CD4-positive, alpha-beta memory T cell (primary cell): ENCODE measurements at regions not wholly inside any gene's neighbourhood (a gene's known extent, or its start where the extent isn't known, plus 50 kb on each side); places are given as distances from the start of the nearest gene placed in this dataset.

Source experiments
- CTCF ChIA-PET: fragments of 350-600 bp; sonication (Branson Sonifier 250); formaldehyde crosslinking; loops from one replicate; lab custom pipeline; 2021; ENCODE audit warnings: inconsistent platforms; ENCODE audit not compliant: partially characterized antibody; lab: Charles Lee
- POLR2A ChIA-PET: fragments of 350-600 bp; sonication (Branson Sonifier 250); formaldehyde crosslinking; loops from one replicate; lab custom pipeline; 2021; ENCODE audit not compliant: partially characterized antibody; lab: Charles Lee
- DNase-seq, 5 donors: peaks; one replicate each; pipeline versions ENCODE4 v3.0.0 to v3.0.0-alpha.2; 2020 to 2022; ENCODE audit warnings: mixed read lengths in 1 of 5
- H3K27ac ChIP-seq: one replicate; pipeline ENCODE4 v1.7.0; 2013; ENCODE audit warnings: low read depth, low read length
- H3K27me3 ChIP-seq: 2 replicates; pipeline ENCODE4 v1.7.0; 2013; ENCODE audit warnings: mild to moderate bottlenecking, low read length, moderate library complexity; ENCODE audit not compliant: insufficient read depth
- H3K36me3 ChIP-seq: 2 replicates; pipeline ENCODE4 v1.7.0; 2013; ENCODE audit warnings: mild to moderate bottlenecking, low read length, moderate library complexity; ENCODE audit not compliant: insufficient read depth
- H3K4me1 ChIP-seq: 2 replicates; pipeline ENCODE4 v1.7.0; 2013; ENCODE audit warnings: mild to moderate bottlenecking, low read length, moderate library complexity; ENCODE audit not compliant: insufficient read depth
- H3K4me3 ChIP-seq, 2 donors: one replicate each; pipeline ENCODE4 v1.7.0; 2013; ENCODE audit warnings: low read length in 2 of 2, mild to moderate bottlenecking in 1 of 2
- H3K9me3 ChIP-seq, 2 donors: one replicate each; pipeline ENCODE4 v1.7.0; 2013; ENCODE audit warnings: low read length in 2 of 2, control low read depth in 1 of 2; ENCODE audit not compliant: control insufficient read depth in 1 of 2
- H3K27ac Mint-ChIP-seq, 7 donors: one replicate each; pipeline ENCODE4 v1.8.0; 2020 to 2021; ENCODE audit warnings: mixed read lengths in 7 of 7, mild to moderate bottlenecking in 6 of 7, inconsistent platforms in 3 of 7, moderate library complexity in 3 of 7
- H3K27me3 Mint-ChIP-seq, 2 donors: one replicate each; pipeline ENCODE4 v1.8.0; 2020 to 2021; ENCODE audit warnings: mixed read lengths in 2 of 2
- H3K36me3 Mint-ChIP-seq, 2 donors: one replicate each; pipeline ENCODE4 v1.8.0; 2020 to 2021; ENCODE audit warnings: mixed read lengths in 2 of 2, inconsistent platforms in 1 of 2, mild to moderate bottlenecking in 1 of 2
- H3K4me1 Mint-ChIP-seq, 4 donors: one replicate each; pipeline ENCODE4 v1.8.0; 2020 to 2021; ENCODE audit warnings: mixed read lengths in 4 of 4, mild to moderate bottlenecking in 1 of 4
- H3K4me3 Mint-ChIP-seq, 8 donors: one replicate each; pipeline ENCODE4 v1.8.0; 2020 to 2021; ENCODE audit warnings: mixed read lengths in 8 of 8, mild to moderate bottlenecking in 7 of 8, moderate library complexity in 6 of 8, inconsistent platforms in 3 of 8
- H3K9me3 Mint-ChIP-seq, 8 donors: one replicate each; pipeline ENCODE4 v1.8.0; 2020 to 2021; ENCODE audit warnings: mixed read lengths in 8 of 8, mild to moderate bottlenecking in 5 of 8, inconsistent platforms in 3 of 8, moderate library complexity in 1 of 8
- intact Hi-C: fragments of 100-400 bp; cut with micrococcal nuclease; formaldehyde crosslinking; loops from one replicate; pipeline ENCODE4 v1.15.1; 2023

DNA sequence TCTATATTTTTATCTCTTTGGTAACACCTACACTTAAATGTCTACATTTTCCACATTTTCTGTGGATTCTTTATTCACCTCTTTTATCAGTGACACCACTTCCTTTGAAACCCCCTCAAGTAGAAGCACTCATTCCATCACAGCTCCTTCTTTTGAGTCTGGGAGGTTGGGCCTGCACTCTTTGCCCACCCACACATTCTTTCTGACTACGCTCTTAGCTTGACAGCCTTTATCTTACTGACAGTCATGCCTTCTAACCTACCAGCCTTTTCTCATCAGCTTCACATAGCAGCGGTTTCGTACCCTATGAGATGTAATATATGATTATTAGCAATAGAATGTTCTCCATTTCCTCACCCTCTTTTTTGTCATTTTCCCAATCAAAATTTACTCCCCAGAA, 151.9 kb downstream of the TNFSF18 start:
- Mint-ChIP-seq H3K27ac (peak overlapping the region in 1 of 7 donors; percentile 34), H3K4me3 (no peak overlapping the region), H3K9me3 (no peaks in the 10 kb centered on the region), H3K4me1 (peaks cover 28 to 34% (median 32%) of the 10 kb centered on the region in 4 donors), H3K27me3 (no peaks in the 10 kb centered on the region), H3K36me3 (no peaks in the 10 kb centered on the region)
- intact Hi-C loops: loop anchor here (5.0 kb wide), 1 partner anchor 62 kb away; no protein-coding TSS in a partner anchor
- Histone ChIP-seq H3K27me3 (no peaks in the 10 kb centered on the region), H3K9me3 (no peaks in the 10 kb centered on the region), H3K36me3 (no peaks in the 10 kb centered on the region), H3K4me3 (no peak overlapping the region), H3K27ac (no peak overlapping the region), H3K4me1 (peaks cover 27% of the 10 kb centered on the region)
- CTCF ChIA-PET: interaction anchor here (1.5 kb wide), 1 partner anchor 157 kb away, joined by 3 read pairs; no protein-coding TSS in a partner anchor
- DNase-seq: no peak
- POLR2A ChIA-PET: no interaction called here

DNA sequence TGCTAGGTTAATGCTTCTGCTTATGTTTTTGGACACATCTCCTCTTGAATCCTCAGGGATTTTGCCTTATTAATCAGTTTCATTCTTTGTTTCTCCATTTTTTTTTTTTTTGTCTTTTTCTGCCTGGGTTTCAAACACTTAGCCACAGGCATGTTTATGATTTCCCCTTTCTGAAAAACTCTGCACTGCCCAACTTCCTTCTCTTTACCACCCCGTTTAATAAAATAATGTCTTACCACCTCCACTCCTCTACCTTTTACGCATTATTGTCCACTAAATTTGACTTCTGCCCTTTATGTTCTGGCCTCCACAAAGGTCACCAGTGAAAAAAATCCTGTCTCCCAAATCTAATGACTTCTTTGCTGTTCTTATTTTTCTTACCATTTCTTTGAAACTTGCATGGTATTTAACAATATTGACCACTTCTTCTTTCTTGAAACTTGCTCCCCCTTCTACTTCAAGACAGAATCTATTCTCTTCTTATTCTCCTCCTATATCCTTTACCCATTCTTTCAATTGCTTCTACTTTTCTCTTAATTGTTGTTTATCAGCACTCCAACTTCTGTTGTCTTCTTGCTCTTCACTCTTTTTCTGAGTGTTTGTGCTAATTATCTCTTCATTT, 150.3 kb downstream of the TNFSF18 start:
- H3K9me3 Mint-ChIP-seq: no peaks in the 10 kb centered on the region
- H3K4me1 Mint-ChIP-seq: peaks cover 18 to 27% (median 22%) of the 10 kb centered on the region in 4 donors
- H3K27ac Mint-ChIP-seq: peak overlapping the region in 1 of 7 donors; percentile 48
- intact Hi-C loops: no loop called here
- no peaks in the 10 kb centered on the region for H3K27me3 Mint-ChIP-seq
- no peaks in the 10 kb centered on the region for H3K36me3 Mint-ChIP-seq
- Histone ChIP-seq H3K9me3 (no peaks in the 10 kb centered on the region), H3K4me1 (peaks cover 12% of the 10 kb centered on the region), H3K36me3 (no peaks in the 10 kb centered on the region), H3K4me3 (no peak overlapping the region), H3K27ac (no peak overlapping the region), H3K27me3 (no peaks in the 10 kb centered on the region)
- CTCF ChIA-PET: no interaction called here
- H3K4me3 Mint-ChIP-seq: peak overlapping the region in 2 of 8 donors; percentile 6 to 36
- POLR2A ChIA-PET: no interaction called here
- no peak for DNase-seq

DNA sequence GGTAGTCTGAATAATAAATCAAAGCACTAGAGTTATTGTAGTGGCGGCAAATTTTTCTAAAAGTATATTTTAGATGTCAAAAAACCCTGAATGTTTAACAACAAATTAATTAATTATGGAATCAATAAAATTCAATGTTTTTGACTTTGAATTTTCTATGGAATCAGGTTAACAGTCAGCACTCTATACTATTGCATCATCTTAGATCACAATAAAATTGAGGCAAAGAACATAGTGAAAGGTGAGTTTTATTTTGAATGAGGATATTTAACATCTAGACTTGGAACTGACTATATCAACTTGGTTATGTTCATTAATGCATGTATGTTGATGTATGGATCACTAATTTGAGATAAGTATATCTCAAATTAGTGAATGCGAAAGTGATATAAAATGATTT, 148.5 kb downstream of the TNFSF18 start:
- CTCF ChIA-PET: no interaction called here
- Mint-ChIP-seq H3K4me3 (no peak overlapping the region), H3K9me3 (no peaks in the 10 kb centered on the region), H3K4me1 (peaks cover 22 to 34% (median 29%) of the 10 kb centered on the region in 4 donors), H3K27me3 (no peaks in the 10 kb centered on the region), H3K27ac (no peak overlapping the region), H3K36me3 (no peaks in the 10 kb centered on the region)
- no peak overlapping the region for H3K4me3 ChIP-seq
- H3K36me3 ChIP-seq: no peaks in the 10 kb centered on the region
- H3K9me3 ChIP-seq: no peaks in the 10 kb centered on the region
- H3K4me1 ChIP-seq: peaks cover 20% of the 10 kb centered on the region
- no peaks in the 10 kb centered on the region for H3K27me3 ChIP-seq
- POLR2A ChIA-PET: no interaction called here
- intact Hi-C loops: no loop called here
- no peak overlapping the region for H3K27ac ChIP-seq
- DNase-seq: no peak

DNA sequence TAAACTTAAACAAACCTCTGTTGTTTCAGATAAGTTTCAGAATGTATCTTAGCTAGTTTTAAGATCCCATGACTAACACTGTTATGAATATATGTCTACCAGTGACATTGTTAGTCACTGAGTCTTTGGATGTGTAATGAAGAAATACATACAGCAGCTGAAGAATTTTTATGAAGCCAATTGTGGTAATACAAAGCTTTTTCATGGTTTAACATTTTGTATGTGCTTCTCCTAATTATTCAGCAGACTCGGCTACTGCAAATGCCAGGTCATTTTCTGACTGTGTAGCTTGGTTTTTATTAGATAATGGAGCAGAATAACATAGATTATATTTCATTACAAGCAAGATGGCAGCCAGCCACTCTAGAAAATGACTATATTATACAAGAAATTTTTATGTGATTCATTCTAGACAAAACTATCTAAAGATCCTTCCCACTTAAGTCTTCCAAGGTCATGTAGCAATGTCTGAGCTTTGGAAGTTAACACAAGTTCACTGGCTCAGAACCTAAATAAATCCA, 147.8 kb downstream of the TNFSF18 start:
- no peaks in the 10 kb centered on the region for H3K36me3 ChIP-seq
- H3K4me3 ChIP-seq: no peak overlapping the region
- Mint-ChIP-seq H3K36me3 (no peaks in the 10 kb centered on the region), H3K4me1 (peaks cover 25 to 38% (median 34%) of the 10 kb centered on the region in 4 donors), H3K9me3 (peaks cover 0 to 2% (median 0%) of the 10 kb centered on the region in 8 donors), H3K27ac (no peak overlapping the region), H3K4me3 (no peak overlapping the region), H3K27me3 (no peaks in the 10 kb centered on the region)
- DNase-seq: no peak
- POLR2A ChIA-PET: no interaction called here
- no peaks in the 10 kb centered on the region for H3K27me3 ChIP-seq
- CTCF ChIA-PET: interaction anchor here (0.5 kb wide), 1 partner anchor 36 kb away, joined by 3 read pairs; no protein-coding TSS in a partner anchor
- H3K9me3 ChIP-seq: no peaks in the 10 kb centered on the region
- H3K27ac ChIP-seq: no peak overlapping the region
- intact Hi-C loops: no loop called here
- peaks cover 26% of the 10 kb centered on the region for H3K4me1 ChIP-seq

DNA sequence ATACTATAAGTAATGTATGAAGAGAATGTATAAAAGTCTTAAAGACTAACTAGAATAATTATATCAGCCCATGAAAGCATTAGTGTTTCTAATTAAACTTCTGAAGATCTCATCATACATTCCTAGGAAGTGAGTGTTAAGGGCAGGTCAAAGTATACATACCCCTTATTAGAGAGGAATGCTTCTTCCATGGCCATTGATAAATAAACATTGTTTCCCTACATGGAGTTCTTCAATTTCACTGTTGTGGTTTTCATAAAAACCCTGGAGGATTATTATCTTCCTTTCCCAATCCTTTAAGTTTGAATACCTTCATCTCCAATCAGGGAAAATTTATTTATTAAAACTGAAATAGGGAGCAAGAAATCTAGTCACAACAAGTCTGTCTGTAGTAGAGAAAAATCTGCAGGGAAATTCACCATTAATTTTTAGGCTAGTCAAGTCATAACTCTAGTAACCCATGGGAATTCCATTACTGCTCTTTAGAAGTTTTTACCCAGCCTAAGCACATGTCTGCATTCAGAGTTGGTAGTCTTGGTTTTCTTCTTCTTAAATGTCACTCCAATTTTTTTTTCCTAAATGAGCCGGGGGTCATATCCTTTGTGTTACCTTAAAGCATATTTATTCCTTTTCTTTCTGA, 147.0 kb downstream of the TNFSF18 start:
- no peak overlapping the region for H3K4me3 Mint-ChIP-seq
- ChIA-PET CTCF (no interaction called here), POLR2A (no interaction called here)
- no peaks in the 10 kb centered on the region for H3K36me3 Mint-ChIP-seq
- H3K4me1 ChIP-seq: peaks cover 26% of the 10 kb centered on the region
- no peak overlapping the region for H3K27ac ChIP-seq
- no peaks in the 10 kb centered on the region for H3K36me3 ChIP-seq
- no peaks in the 10 kb centered on the region for H3K27me3 Mint-ChIP-seq
- no peak overlapping the region for H3K27ac Mint-ChIP-seq
- no peaks in the 10 kb centered on the region for H3K27me3 ChIP-seq
- H3K9me3 ChIP-seq: no peaks in the 10 kb centered on the region
- no peak overlapping the region for H3K4me3 ChIP-seq
- peaks cover 27 to 44% (median 34%) of the 10 kb centered on the region in 4 donors for H3K4me1 Mint-ChIP-seq
- intact Hi-C loops: no loop called here
- H3K9me3 Mint-ChIP-seq: peaks cover 0 to 3% (median 0%) of the 10 kb centered on the region in 8 donors
- DNase-seq: no peak

DNA sequence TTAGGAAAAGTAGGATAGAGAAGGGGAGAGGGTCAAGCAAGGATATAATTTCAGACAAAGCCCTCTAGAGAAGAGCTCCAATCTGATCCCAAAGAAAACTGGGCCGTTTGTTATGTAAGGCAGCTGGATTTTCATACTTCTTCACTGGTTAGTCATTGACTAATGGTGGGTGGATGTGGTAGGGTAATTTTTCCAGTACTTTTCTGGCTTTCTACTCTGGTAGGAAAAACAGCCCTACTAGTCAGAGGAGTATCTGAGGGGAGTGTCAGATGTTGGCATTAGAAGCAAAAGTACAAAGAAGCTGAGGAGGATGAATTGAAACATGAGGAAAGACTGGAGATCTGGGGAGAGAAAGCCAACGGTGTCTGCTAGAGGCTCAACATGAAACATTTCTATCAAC, 145.3 kb downstream of the TNFSF18 start:
- Histone ChIP-seq H3K4me3 (no peak overlapping the region), H3K27me3 (no peaks in the 10 kb centered on the region), H3K4me1 (peaks cover 23% of the 10 kb centered on the region), H3K36me3 (no peaks in the 10 kb centered on the region), H3K27ac (no peak overlapping the region), H3K9me3 (no peaks in the 10 kb centered on the region)
- CTCF ChIA-PET: interaction anchor here (0.6 to 1.8 kb wide), 3 partner anchors 10 to 173 kb away, joined by 3 to 5 read pairs (median 4); no protein-coding TSS in a partner anchor
- Mint-ChIP-seq H3K27me3 (no peaks in the 10 kb centered on the region), H3K36me3 (no peaks in the 10 kb centered on the region), H3K9me3 (peaks cover 0 to 3% (median 0%) of the 10 kb centered on the region in 8 donors), H3K4me3 (peak overlapping the region in 1 of 8 donors; percentile 33), H3K27ac (peak overlapping the region in 1 of 7 donors; percentile 2), H3K4me1 (peaks cover 29 to 41% (median 35%) of the 10 kb centered on the region in 4 donors)
- DNase-seq: no peak
- POLR2A ChIA-PET: interaction anchor here (6.0 kb wide), 1 partner anchor 10 kb away, joined by 43 read pairs; no protein-coding TSS in a partner anchor
- intact Hi-C loops: no loop called here
